ENCODE measurements at regions not wholly inside any gene's neighbourhood (a gene's known extent, or its start where the extent isn't known, plus 50 kb on each side); places are given as distances from the start of the nearest gene placed in this dataset.

DNA sequence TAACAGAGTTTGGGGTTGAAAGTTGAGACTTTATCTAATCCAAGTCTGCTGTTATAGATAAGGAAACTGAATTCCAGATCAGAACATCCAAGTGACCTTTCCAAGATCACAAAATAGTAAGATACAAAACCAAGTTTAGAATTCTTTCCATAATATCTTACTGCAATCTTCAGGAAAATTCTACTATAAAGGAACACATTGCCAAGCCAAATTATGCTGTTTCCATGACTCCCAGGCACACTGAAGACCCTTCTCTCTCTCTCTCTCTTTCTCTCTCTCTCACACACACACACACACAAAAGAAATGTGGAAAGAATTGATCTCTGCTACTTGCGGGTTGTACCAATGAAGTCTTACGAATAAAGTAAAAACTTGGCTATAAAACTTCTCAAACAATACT lies 398.4 kb downstream of the METTL4 start:
- no peak overlapping the region for H3K27ac ChIP-seq
- no peak for DNase-seq (ENCODE audit: low read depth, low spot score)

DNA sequence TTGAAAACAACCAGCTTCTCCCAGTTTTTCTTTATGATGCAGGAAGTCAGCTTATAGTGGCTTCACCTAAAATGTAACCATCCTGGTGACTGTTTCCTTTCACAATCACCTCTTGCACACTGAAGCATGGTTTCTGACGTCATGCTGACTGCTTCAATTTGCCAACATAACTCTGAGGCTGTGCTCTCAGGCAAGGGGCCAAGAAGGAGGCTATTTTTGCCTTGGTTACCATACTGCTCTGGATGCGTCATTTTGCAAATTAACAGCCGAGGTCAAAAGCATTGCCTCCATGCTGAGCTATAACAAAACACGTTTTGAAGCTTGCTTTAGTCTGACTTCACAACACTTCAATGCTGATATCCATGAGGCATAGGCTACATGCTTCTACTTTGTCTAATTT lies 397.8 kb downstream of the METTL4 start:
- DNase-seq (ENCODE audit: low read depth, low spot score), result no peak
- no peak overlapping the region for H3K27ac ChIP-seq

DNA sequence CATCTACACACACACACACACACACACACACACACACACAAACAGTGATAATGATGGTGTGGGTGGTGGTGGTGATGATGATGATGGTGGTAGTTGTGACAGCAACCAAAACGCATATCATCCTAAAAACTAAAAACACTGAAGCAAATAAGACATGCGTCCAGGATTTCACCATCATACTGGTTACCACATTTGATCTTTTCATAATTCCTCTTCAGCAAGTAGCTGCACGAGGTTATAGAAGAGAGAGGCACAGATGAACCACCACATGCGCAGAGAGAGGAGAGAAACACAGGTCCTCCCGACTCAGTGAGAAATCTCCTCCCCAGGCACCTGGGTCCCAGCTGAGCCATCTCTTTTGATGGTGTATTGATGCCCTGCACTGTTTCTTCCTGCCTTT lies 393.3 kb downstream of the METTL4 start:
- DNase-seq (ENCODE audit: low read depth, low spot score), result no peak
- H3K27ac ChIP-seq, result no peak overlapping the region

DNA sequence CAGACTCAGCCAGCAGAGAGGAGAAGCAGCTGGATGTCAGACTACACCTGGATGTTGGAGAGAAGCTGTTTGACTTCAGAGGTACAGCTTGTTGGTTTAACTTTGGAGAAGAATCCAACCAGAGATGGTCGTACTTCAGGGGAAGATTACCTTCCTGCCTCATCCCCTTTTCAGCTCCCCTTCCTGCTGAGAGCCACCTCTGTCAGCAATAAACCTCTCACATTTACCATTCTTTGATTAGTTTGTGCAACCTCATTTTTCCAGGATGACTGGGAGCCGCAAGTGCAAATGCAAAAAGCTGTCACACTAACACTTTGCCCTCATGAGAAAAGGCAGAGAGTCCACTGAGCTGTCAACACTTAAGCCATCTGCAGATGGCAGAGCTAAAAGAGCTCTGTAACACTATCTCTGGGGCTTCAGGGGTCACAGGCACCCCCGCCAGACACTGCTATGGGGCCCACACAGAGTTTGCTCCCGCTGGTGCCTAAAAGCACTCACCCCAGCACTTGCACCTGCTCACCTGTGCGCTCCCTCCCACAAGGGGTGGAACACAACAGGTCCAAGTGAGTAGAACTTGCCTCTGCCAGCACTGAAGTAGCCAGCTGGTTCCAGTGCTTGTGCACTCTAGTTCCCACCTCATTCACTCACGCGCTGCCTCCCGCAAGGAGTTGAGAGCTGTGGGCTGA lies 391.7 kb downstream of the METTL4 start:
- no peak for DNase-seq (ENCODE audit: low read depth, low spot score)

DNA sequence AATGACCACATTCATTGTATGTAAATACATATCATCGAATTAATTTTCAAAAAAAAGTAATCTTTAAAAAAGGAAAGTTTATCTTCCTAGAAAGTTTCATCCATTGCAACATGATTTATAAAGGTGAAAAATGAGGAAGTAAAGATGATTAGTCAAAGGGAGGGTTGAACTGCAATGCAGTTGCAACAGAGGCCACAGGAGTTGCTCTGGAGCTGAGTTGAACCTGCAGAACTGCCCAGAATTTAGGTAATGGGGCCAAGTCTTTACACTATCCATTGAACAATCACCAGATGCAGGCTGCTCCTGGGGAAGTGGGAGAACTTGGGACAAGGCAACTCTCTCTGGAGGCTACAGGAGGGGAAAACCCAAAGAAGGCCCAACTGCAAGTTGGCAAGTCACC lies 390.7 kb downstream of the METTL4 start:
- no peak overlapping the region for H3K27ac ChIP-seq
- DNase-seq (ENCODE audit: low read depth, low spot score), result no peak

More for the DNA sequence above, 391.7 kb downstream of the METTL4 start:
- no peak overlapping the region for H3K27ac ChIP-seq

DNA sequence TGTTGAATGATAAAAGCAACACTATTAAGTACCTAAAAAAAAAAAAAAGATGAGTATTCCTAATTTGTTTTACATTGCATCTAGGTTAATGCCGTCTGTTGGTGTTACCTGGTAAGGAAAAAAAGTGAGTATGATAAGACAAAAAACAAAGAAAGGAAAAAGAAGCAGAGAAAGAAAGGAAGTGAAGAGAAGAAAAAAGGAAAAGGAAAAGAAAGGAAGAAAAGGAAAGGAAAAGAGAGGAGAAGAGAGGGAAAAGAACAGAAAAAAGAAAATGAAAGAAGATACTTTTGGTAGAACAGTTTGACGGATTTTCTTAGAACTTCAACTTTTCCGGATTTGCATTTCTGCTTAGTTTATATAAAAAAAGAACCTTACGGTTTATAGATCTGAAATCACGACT lies 387.9 kb downstream of the METTL4 start:
- no peak overlapping the region for H3K27ac ChIP-seq
- DNase-seq (ENCODE audit: low read depth, low spot score), result no peak

DNA sequence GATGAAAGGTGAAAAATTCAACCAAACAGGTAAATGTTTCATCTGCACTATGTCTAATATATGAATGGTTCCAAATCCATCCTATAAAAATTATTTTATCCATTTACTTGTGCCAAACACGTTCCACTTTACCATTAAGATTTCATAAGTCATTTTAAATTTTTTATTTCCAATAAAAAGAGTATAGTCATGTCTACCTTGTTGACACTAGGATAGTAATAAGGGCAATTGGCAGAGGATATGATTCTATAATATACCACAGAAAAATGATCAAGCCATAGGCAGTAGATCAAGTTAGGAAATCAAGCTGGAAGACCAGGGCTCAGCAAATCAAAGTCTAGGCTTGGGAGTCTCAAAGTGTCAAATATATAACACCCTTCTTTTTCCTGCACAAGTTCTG lies 384.3 kb downstream of the METTL4 start:
- DNase-seq (ENCODE audit: low read depth, low spot score), result no peak

DNA sequence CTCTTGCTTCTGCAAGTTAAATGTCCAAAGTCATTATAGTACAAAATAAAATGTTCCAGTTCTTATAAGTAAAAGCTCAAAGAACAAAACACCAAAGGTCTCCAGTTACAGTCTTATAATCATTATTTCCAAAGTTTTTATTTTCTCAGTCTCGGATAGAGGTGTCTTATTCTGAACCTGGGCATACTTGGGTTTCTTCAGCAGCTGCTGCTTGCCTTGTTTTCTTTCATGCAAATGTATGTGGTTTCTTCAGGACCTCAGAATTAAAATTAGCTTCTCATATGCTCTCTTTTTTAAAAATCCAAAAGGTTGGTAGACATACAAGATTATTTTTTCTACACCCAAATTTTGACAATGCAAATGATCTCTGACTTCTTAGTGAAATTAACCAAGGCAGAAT lies 383.0 kb downstream of the METTL4 start:
- H3K27ac ChIP-seq, result no peak overlapping the region
- DNase-seq (ENCODE audit: low read depth, low spot score), result no peak

More for the DNA sequence above, 384.3 kb downstream of the METTL4 start:
- H3K27ac ChIP-seq, result no peak overlapping the region

DNA sequence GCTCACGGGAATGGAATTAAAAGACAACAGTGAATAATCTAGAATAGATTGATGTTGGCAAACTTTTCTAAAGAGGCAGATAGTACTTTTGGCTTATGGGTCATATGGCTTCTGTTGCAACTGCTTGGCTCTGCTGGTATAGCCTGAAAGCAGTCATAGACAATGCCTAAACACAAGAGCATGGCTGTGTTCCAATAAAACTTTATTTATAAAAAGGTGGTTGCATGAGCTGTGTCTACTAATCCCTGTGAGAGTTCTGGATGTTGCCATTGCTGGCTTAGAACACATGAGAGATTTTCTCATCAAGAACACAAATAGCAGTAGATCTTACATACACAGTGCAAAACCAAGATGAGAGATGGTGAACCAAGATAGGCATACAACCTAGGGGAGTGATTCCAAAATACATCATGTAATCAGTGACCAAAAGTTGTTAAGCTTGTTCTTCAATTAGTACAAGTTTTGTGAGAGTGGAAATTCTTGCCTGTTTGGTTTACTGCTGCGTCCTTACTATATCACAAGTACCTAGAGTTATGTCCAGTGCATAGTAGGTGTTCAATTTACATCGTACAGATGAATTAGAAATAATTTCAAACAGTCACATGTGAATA lies 380.0 kb downstream of the METTL4 start:
- DNase-seq (ENCODE audit: low read depth, low spot score), result peak; percentile 36
- H3K27ac ChIP-seq, result no peak overlapping the region

DNA sequence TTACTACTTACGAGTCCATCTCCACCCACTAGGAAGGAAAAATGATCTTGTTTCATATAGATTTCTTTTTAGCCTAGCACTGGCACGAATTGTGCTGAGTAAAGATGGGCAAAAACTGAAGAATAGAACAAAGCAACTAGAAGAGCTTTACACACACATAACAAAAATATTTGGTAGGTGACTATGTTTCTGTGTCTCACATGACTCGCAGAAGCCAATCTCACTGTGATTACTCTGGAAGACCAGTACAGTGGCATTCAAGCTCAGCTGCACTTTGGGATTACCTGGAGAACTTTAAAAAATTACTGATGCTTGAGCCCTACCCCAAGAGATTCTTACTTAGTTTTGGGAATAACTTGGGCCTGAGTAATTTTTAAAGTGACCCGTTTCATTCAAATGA lies 378.7 kb downstream of the METTL4 start:
- DNase-seq (ENCODE audit: low read depth, low spot score), result no peak
- no peak overlapping the region for H3K27ac ChIP-seq

DNA sequence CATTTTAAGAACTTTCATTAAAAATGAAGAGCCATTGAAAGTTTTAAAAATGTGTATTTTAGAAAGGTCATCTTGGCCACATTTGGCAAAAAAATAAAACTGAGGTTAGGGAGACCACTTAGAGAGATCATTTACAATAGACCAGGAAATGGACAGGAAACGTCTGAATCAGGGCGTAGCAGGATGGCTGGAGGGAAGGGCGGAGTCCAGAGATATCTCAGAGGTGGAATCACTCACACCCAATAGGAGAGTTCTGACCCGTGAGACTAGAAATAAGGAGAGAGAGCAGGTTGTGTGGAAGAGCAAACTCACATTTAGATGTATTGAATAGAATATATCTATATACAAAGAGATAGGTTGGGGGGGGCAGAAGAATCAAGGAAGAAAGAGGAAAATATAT lies 373.4 kb downstream of the METTL4 start:
- no peak overlapping the region for H3K27ac ChIP-seq
- no peak for DNase-seq (ENCODE audit: low read depth, low spot score)

DNA sequence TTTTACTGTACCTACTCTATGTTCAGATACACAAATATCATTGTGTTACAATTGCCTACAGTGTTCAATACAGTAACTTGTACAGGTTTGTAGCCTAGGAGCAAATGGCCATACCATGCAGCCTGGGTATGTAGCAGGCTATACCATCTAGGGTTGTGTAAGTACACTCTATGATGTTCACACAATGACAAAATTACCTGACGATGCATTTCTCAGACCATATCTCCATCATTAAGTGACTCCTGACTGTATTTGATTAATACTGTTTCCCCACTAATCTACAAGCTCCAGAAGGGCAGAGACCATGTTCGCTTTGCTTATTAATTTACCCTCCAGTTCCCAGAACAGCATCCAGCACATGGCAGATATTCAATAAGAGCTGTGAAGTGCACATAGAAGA lies 372.2 kb downstream of the METTL4 start:
- H3K27ac ChIP-seq, result no peak overlapping the region
- no peak for DNase-seq (ENCODE audit: low read depth, low spot score)

DNA sequence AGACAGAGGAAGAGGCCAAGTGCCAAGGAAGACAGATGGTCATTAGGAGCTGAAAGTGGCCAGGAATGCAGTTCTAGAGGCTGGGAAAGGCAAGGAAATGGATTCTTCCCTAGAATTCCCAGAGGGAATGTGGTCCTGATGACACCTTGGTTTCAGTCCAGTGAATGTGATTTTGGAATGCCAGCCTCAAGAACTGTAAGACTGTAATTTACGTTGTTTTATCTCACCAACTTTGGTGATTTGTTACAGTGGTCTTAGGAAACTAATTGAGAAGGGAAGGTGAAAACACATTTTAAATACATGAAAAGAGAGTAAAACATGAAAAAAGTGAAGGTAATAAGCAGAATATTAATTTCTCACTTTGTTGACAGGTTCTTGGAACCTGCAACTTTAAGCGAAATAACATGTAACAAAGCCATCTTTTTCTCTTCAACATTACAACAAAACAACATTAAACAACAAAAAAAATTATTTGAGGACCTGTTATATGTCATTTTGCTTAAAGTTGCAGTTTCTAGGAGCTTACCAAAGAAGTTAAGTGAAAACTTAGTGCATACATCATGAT lies 370.2 kb downstream of the METTL4 start:
- DNase-seq (ENCODE audit: low read depth, low spot score), result no peak
- H3K27ac ChIP-seq, result no peak overlapping the region

DNA sequence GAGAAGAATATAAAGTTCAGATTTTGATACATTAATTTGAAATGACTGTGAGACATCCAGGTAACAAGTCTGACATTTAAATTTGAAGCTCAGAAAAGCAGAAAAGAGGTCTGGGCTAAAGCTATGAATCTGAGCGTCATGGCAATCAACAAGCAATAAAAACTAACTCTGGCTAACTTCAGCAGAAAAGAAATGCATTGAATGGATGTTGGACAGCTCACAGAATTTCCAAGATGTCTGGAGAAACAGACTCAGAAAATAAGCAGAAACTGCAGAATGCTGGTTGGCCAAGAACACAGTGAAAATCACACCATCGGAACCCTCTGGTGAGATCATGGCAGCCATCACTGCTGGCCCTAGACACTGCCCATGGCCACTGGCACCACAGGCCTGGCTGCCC lies 366.6 kb downstream of the METTL4 start:
- H3K27ac ChIP-seq, result no peak overlapping the region
- no peak for DNase-seq (ENCODE audit: low read depth, low spot score)

DNA sequence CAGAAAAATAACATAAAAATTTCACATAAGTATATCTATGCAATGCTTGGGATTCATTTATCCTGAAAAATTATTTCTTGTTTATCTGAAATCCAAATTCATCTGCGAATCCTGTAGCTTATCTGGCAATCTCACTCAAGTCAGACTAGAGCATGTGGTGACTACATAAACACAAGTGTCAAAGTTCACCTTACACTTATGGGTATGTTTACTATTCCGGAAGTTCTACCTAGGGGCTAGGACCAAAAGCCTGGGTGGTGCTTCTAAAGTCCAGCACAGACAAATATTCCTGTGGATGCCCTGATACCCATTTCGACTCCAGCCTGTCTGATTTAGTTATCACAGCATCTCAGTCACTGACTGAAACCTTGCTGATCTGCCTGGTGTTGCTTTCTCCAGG lies 364.0 kb downstream of the METTL4 start:
- H3K27ac ChIP-seq, result no peak overlapping the region

DNA sequence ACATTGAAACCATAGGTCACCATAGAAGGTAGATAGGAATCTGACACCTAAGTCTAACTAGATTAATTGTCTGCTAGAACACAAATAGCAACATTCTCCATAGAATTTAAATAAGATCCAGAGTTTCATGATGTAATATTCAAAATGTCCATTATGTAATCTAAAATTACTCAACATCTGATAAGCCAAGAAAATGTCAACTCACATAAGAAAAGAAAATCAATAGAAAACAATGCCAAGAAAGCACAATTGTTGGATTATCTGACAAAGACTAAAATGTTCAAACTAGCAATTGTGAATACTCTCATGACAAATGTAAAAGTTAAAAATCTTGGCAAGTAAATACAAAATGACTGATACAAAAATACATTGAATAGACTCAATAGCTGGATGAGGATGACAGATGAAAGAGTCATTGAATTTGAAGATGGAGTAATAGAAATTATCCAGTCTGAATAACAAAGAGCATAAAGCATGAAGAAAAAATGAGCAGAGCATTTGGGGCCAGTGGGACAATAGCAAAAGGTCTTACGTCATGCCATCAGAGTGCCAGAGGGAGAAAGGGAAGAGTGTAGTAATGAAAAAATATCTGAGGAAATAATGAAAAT lies 358.6 kb downstream of the METTL4 start:
- H3K27ac ChIP-seq, result no peak overlapping the region
- no peak for DNase-seq (ENCODE audit: low read depth, low spot score)

More for the DNA sequence above, 364.0 kb downstream of the METTL4 start:
- no peak for DNase-seq (ENCODE audit: low read depth, low spot score)

DNA sequence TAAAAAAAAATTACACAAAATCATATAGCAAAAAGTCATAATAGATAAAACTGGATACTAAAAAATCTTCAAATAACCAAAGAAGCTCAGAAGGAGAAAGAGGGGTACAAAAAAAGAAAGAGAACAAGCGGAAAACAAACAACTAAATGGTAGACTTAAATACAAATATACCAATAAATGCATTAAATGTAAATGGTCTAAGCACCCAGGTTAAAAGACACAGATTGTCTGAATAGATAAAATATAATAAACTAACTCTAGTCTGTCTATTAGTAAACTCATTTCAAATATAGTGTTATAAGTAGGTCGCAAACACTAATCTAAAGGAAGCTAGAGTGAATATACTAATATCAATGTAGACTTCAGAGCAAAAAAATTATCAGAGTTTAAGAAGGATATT lies 357.4 kb downstream of the METTL4 start:
- no peak for DNase-seq (ENCODE audit: low read depth, low spot score)

DNA sequence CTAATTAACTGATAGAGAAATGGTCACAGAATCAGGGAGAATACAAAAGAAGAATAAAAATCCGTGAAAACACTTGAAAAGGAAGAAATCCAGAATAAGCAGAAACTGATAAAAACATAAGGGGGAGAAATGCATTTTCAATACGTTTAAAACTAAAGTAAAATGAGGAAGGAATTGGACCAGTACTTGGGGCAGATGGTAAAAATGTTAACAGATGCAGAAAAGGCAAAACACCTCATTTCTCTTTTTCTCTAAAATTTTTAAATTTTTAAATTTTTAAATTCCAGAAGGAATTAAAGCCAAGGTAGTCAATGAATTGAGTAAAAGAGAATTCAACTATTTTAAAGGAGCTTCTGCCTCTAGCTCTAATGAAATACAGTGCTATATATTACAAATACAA lies 353.9 kb downstream of the METTL4 start:
- no peak for DNase-seq (ENCODE audit: low read depth, low spot score)
- no peak overlapping the region for H3K27ac ChIP-seq

More for the DNA sequence above, 357.4 kb downstream of the METTL4 start:
- no peak overlapping the region for H3K27ac ChIP-seq

DNA sequence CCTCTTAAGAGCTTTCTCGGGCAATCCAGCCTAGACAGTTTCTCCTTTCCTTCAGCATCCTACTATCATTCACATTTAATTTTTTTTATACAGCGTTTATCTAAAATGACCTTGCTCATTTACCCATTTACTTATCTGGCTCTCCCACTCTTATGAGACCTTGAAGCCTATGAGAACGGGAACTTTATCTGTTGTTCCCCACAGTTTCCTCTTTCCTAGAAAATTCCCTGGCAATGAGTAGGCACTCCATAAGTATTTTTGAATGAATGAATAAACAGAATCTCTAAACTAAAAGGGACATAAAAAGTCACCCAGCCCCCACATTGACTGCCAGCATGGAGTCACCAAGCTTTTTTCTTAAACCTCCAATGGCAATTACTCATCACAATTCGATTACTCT lies 353.2 kb downstream of the METTL4 start:
- DNase-seq (ENCODE audit: low read depth, low spot score), result no peak
- H3K27ac ChIP-seq, result no peak overlapping the region

DNA sequence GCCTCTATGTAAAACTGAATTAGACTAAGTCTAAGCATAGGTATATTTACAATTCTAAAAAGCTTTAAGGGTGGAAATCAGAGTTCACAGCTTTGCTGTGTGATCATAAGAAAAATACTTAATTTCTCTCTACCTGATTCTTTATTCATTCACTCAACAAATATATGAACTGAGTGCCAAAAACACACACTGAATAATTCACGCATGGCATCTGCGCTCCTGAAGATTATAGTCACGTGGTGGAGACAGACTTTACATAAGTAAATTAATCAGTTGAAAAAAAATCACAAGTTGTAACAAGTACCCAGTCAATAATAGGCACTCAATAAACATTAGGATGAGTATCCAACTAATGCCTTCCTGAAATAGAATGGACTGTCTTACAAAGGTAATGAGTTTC lies 351.6 kb downstream of the METTL4 start:
- DNase-seq (ENCODE audit: low read depth, low spot score), result no peak
- H3K27ac ChIP-seq, result no peak overlapping the region

Measured in epithelial cell of prostate (primary cell).